ENCODE measurements at regions not wholly inside any gene's neighbourhood (a gene's known extent, or its start where the extent isn't known, plus 50 kb on each side); places are given as distances from the start of the nearest gene placed in this dataset.
A peak's percentile ranks its signal among the peaks of the same experiment; 100 is the strongest.

DNA sequence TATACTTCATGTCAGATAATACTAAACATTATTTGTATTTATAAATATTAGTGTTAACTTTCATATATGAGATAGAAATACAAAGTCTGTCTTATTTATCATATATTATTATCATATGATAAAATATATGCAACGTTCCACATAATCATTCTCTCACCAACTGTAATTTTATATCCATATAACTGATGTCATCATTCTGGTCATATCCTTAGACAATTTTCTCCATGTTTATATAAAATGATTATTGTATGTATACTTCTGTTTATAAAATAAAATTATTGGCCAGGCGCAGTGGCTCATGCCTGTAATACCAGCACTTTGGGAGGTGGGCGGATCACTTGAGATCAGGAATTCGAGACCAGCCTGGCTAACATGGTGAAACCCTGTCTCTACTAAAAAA lies 2007.1 kb downstream of the EFNA5 start:
- H4K5ac ChIP-seq (ENCODE audit: low read length): no peak overlapping the region
- no peak overlapping the region for H2BK120ac ChIP-seq (ENCODE audit: low read depth, low read length)
- WGBS (ENCODE audit: extremely low coverage, insufficient coverage, low lambda C conversion rate): no CpG with 5 or more reads among the region's 4 CpGs
- H2BK15ac ChIP-seq (replicated peaks; ENCODE audit: low read depth): no peak overlapping the region
- H3K56ac ChIP-seq (ENCODE audit: low read length): no peak overlapping the region
- no peak overlapping the region for H3K4me2 ChIP-seq (ENCODE audit: low read length)
- H3K79me2 ChIP-seq (ENCODE audit: control insufficient read depth, insufficient read depth, low read length): no peaks in the 10 kb centered on the region
- H2BK5ac ChIP-seq (ENCODE audit: low read length): no peak overlapping the region
- no peak for DNase-seq
- H4K8ac ChIP-seq (ENCODE audit: low read depth, low read length): no peak overlapping the region
- H3K18ac ChIP-seq (ENCODE audit: low read length): no peak overlapping the region
- no peaks in the 10 kb centered on the region for H3K27me3 ChIP-seq (ENCODE audit: insufficient read depth, low read length, poor library complexity)
- no peak overlapping the region for H3K23ac ChIP-seq (ENCODE audit: low read length)
- no peaks in the 10 kb centered on the region for H3K36me3 ChIP-seq (ENCODE audit: control insufficient read depth, insufficient read depth, low read length)
- H3K4me1 ChIP-seq (ENCODE audit: control insufficient read depth, low read depth, low read length): no peaks in the 10 kb centered on the region
- H3K4me3 ChIP-seq (ENCODE audit: low read length): no peak overlapping the region
- no peak overlapping the region for H3K9ac ChIP-seq (ENCODE audit: low read length)
- no peak overlapping the region for H2AK5ac ChIP-seq (ENCODE audit: low read length)
- H3K27ac ChIP-seq (ENCODE audit: low read depth, low read length): no peak overlapping the region
- no peak overlapping the region for H3K4ac ChIP-seq (ENCODE audit: low read depth, low read length)
- no peaks in the 10 kb centered on the region for H3K79me1 ChIP-seq (ENCODE audit: low read length)

DNA sequence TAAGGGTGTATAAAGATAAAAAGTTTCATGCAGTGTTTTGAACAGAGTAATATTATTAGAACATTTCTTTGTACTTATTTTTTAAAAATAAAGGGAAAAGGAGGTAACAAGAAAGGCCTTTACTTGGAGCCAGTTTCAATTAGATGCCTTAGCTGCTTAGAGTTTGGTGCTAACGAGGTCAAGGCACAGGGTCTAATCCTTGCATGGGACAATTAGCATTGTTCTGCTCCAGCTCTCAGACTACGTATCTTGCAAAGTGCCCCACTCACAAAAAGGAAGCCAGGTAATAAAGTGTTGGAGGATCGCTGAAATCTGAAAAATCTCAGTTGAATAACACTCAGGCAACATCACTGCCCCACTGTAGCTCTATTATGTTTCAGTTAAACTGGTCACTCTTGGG lies 2011.3 kb downstream of the EFNA5 start:
- Histone ChIP-seq H3K4me1 (ENCODE audit: control insufficient read depth, low read depth, low read length) (no peaks in the 10 kb centered on the region), H3K79me2 (ENCODE audit: control insufficient read depth, insufficient read depth, low read length) (no peaks in the 10 kb centered on the region), H3K79me1 (ENCODE audit: low read length) (no peaks in the 10 kb centered on the region), H3K36me3 (ENCODE audit: control insufficient read depth, insufficient read depth, low read length) (no peaks in the 10 kb centered on the region), H2BK15ac (replicated peaks; ENCODE audit: low read depth) (no peak overlapping the region), H3K27me3 (ENCODE audit: insufficient read depth, low read length, poor library complexity) (no peaks in the 10 kb centered on the region), H3K4ac (ENCODE audit: low read depth, low read length) (no peak overlapping the region), H4K8ac (ENCODE audit: low read depth, low read length) (no peak overlapping the region), H3K27ac (ENCODE audit: low read depth, low read length) (no peak overlapping the region), H3K4me3 (ENCODE audit: low read length) (no peak overlapping the region), H3K9ac (ENCODE audit: low read length) (no peak overlapping the region), H3K18ac (ENCODE audit: low read length) (no peak overlapping the region), H2BK120ac (ENCODE audit: low read depth, low read length) (no peak overlapping the region), H4K5ac (ENCODE audit: low read length) (no peak overlapping the region), H2BK5ac (ENCODE audit: low read length) (no peak overlapping the region), H2AK5ac (ENCODE audit: low read length) (no peak overlapping the region), H3K4me2 (ENCODE audit: low read length) (no peak overlapping the region), H3K23ac (ENCODE audit: low read length) (no peak overlapping the region), H3K56ac (ENCODE audit: low read length) (no peak overlapping the region)
- DNase-seq: peak; percentile 2
- no CpG with 5 or more reads among the region's 3 CpGs for WGBS (ENCODE audit: extremely low coverage, insufficient coverage, low lambda C conversion rate)

DNA sequence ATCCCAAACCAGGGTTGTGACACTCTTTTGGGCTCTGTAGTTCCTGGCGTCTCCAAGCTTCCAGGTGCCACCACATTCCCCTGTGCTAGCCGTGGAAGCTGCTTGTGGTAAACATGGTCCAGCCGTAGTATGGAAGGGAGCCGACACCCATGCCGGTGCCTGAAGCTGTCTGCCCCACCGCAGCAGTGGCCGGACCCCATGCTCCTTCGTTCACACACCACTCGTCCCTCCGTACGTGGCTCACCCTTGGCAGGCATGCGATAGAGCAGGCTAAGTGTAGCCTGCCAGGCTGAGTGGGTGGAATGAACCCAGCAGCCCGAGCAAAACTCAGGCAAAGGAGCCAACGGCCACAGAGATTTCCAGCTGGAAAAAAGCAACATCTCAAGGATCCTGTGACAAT lies 2030.4 kb downstream of the EFNA5 start:
- Histone ChIP-seq H3K9ac (ENCODE audit: low read length) (no peak overlapping the region), H3K79me1 (ENCODE audit: low read length) (no peaks in the 10 kb centered on the region), H3K23ac (ENCODE audit: low read length) (no peak overlapping the region), H3K56ac (ENCODE audit: low read length) (no peak overlapping the region), H2AK5ac (ENCODE audit: low read length) (no peak overlapping the region), H2BK120ac (ENCODE audit: low read depth, low read length) (no peak overlapping the region), H4K5ac (ENCODE audit: low read length) (no peak overlapping the region), H2BK15ac (replicated peaks; ENCODE audit: low read depth) (no peak overlapping the region), H3K4me2 (ENCODE audit: low read length) (no peak overlapping the region), H3K27me3 (ENCODE audit: insufficient read depth, low read length, poor library complexity) (no peaks in the 10 kb centered on the region), H3K27ac (ENCODE audit: low read depth, low read length) (no peak overlapping the region), H3K79me2 (ENCODE audit: control insufficient read depth, insufficient read depth, low read length) (no peaks in the 10 kb centered on the region), H3K4ac (ENCODE audit: low read depth, low read length) (no peak overlapping the region), H4K8ac (ENCODE audit: low read depth, low read length) (no peak overlapping the region), H2BK5ac (ENCODE audit: low read length) (no peak overlapping the region), H3K18ac (ENCODE audit: low read length) (no peak overlapping the region), H3K4me1 (ENCODE audit: control insufficient read depth, low read depth, low read length) (no peaks in the 10 kb centered on the region), H3K36me3 (ENCODE audit: control insufficient read depth, insufficient read depth, low read length) (no peaks in the 10 kb centered on the region), H3K4me3 (ENCODE audit: low read length) (no peak overlapping the region)
- DNase-seq: no peak
- WGBS (ENCODE audit: extremely low coverage, insufficient coverage, low lambda C conversion rate): no CpG with 5 or more reads among the region's 14 CpGs

DNA sequence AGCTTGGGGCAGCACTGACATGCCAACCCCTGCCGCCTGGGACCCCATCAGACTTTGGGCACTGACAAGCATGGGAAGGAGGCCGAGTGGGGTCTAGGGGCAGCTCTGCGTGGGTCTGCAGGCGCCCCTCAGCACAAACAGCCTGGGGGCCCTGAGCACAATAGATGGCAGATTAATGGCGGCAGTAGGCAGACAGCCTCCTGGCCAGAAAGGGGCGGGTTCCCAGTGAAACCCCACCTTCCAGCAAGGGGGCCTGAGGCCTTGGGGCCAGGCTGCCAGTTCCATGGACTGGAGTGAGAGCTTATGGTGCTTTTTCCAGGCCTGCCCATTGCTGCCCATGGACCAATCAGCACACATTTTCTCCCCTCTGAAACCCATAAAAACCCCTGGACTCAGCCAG lies 2031.2 kb downstream of the EFNA5 start:
- no peak overlapping the region for H2AK5ac ChIP-seq (ENCODE audit: low read length)
- no peak overlapping the region for H3K23ac ChIP-seq (ENCODE audit: low read length)
- H4K8ac ChIP-seq (ENCODE audit: low read depth, low read length): no peak overlapping the region
- no peak overlapping the region for H2BK15ac ChIP-seq (replicated peaks; ENCODE audit: low read depth)
- no peak overlapping the region for H3K56ac ChIP-seq (ENCODE audit: low read length)
- no peak overlapping the region for H2BK5ac ChIP-seq (ENCODE audit: low read length)
- no peak overlapping the region for H3K4ac ChIP-seq (ENCODE audit: low read depth, low read length)
- no peaks in the 10 kb centered on the region for H3K36me3 ChIP-seq (ENCODE audit: control insufficient read depth, insufficient read depth, low read length)
- no peaks in the 10 kb centered on the region for H3K27me3 ChIP-seq (ENCODE audit: insufficient read depth, low read length, poor library complexity)
- no peak overlapping the region for H2BK120ac ChIP-seq (ENCODE audit: low read depth, low read length)
- H3K4me3 ChIP-seq (ENCODE audit: low read length): no peak overlapping the region
- H3K79me1 ChIP-seq (ENCODE audit: low read length): no peaks in the 10 kb centered on the region
- H3K4me1 ChIP-seq (ENCODE audit: control insufficient read depth, low read depth, low read length): no peaks in the 10 kb centered on the region
- no peak overlapping the region for H3K9ac ChIP-seq (ENCODE audit: low read length)
- H3K18ac ChIP-seq (ENCODE audit: low read length): no peak overlapping the region
- H3K79me2 ChIP-seq (ENCODE audit: control insufficient read depth, insufficient read depth, low read length): no peaks in the 10 kb centered on the region
- H4K5ac ChIP-seq (ENCODE audit: low read length): no peak overlapping the region
- no peak overlapping the region for H3K4me2 ChIP-seq (ENCODE audit: low read length)
- no CpG with 5 or more reads among the region's 6 CpGs for WGBS (ENCODE audit: extremely low coverage, insufficient coverage, low lambda C conversion rate)
- no peak overlapping the region for H3K27ac ChIP-seq (ENCODE audit: low read depth, low read length)
- no peak for DNase-seq

DNA sequence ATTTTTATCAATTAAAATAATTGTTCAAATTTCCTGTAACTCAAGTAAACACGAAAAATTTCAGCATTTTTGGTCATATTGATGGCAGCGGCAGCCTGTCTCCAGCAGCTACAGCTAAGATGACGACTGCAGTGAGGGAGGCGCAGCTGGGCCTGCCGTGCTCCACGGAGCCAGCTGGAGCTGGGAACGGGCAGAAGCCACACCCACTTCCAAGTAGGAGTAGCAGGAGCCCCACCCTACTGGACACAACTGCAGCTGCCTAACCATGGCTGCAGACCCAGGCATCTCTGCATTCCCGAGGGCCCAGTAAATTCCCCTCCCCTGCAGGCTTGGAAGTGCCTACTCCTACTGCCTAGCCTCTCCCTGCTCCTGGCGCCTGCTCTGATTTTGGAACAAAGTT lies 2031.7 kb downstream of the EFNA5 start:
- no peak overlapping the region for H3K27ac ChIP-seq (ENCODE audit: low read depth, low read length)

DNA sequence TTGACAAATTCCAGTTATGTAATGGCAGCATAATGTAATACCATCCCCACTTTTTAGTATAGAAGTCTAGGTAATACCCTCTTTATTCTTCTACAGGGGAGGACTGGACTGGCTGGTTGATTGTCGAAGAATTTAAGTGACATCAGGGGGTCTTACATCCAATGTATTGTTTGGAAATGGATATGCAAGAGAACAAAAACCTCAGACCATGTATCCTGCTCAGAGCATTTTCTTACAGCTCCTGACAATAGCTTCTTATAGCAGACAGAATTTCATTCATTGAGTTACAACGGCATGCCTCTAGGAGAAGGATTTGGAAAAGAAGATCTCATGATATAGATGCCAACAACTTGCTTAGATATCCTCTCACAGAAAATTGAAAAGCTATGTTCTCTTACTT lies 2032.3 kb downstream of the EFNA5 start:
- H3K23ac ChIP-seq (ENCODE audit: low read length): no peak overlapping the region
- H3K79me2 ChIP-seq (ENCODE audit: control insufficient read depth, insufficient read depth, low read length): no peaks in the 10 kb centered on the region
- H2AK5ac ChIP-seq (ENCODE audit: low read length): no peak overlapping the region
- H2BK5ac ChIP-seq (ENCODE audit: low read length): no peak overlapping the region
- H3K4me2 ChIP-seq (ENCODE audit: low read length): no peak overlapping the region
- H3K4me1 ChIP-seq (ENCODE audit: control insufficient read depth, low read depth, low read length): no peaks in the 10 kb centered on the region
- no peaks in the 10 kb centered on the region for H3K79me1 ChIP-seq (ENCODE audit: low read length)
- H3K9ac ChIP-seq (ENCODE audit: low read length): no peak overlapping the region
- H3K27ac ChIP-seq (ENCODE audit: low read depth, low read length): no peak overlapping the region
- no peaks in the 10 kb centered on the region for H3K36me3 ChIP-seq (ENCODE audit: control insufficient read depth, insufficient read depth, low read length)
- H3K4me3 ChIP-seq (ENCODE audit: low read length): no peak overlapping the region
- no peak overlapping the region for H3K18ac ChIP-seq (ENCODE audit: low read length)
- DNase-seq: no peak
- no peak overlapping the region for H4K5ac ChIP-seq (ENCODE audit: low read length)
- H2BK120ac ChIP-seq (ENCODE audit: low read depth, low read length): no peak overlapping the region
- H3K4ac ChIP-seq (ENCODE audit: low read depth, low read length): no peak overlapping the region
- no CpG with 5 or more reads among the region's 2 CpGs for WGBS (ENCODE audit: extremely low coverage, insufficient coverage, low lambda C conversion rate)
- no peaks in the 10 kb centered on the region for H3K27me3 ChIP-seq (ENCODE audit: insufficient read depth, low read length, poor library complexity)
- H4K8ac ChIP-seq (ENCODE audit: low read depth, low read length): no peak overlapping the region
- no peak overlapping the region for H3K56ac ChIP-seq (ENCODE audit: low read length)
- H2BK15ac ChIP-seq (replicated peaks; ENCODE audit: low read depth): no peak overlapping the region

More for the DNA sequence above, 2031.7 kb downstream of the EFNA5 start:
- Histone ChIP-seq H3K4me3 (ENCODE audit: low read length) (no peak overlapping the region), H2BK5ac (ENCODE audit: low read length) (no peak overlapping the region), H3K79me2 (ENCODE audit: control insufficient read depth, insufficient read depth, low read length) (no peaks in the 10 kb centered on the region), H3K4me2 (ENCODE audit: low read length) (no peak overlapping the region), H3K36me3 (ENCODE audit: control insufficient read depth, insufficient read depth, low read length) (no peaks in the 10 kb centered on the region), H2BK15ac (replicated peaks; ENCODE audit: low read depth) (no peak overlapping the region), H2BK120ac (ENCODE audit: low read depth, low read length) (no peak overlapping the region), H3K79me1 (ENCODE audit: low read length) (no peaks in the 10 kb centered on the region), H3K27me3 (ENCODE audit: insufficient read depth, low read length, poor library complexity) (no peaks in the 10 kb centered on the region), H4K5ac (ENCODE audit: low read length) (no peak overlapping the region), H3K18ac (ENCODE audit: low read length) (no peak overlapping the region), H4K8ac (ENCODE audit: low read depth, low read length) (no peak overlapping the region), H2AK5ac (ENCODE audit: low read length) (no peak overlapping the region), H3K23ac (ENCODE audit: low read length) (no peak overlapping the region), H3K4ac (ENCODE audit: low read depth, low read length) (no peak overlapping the region), H3K9ac (ENCODE audit: low read length) (no peak overlapping the region), H3K4me1 (ENCODE audit: control insufficient read depth, low read depth, low read length) (no peaks in the 10 kb centered on the region), H3K56ac (ENCODE audit: low read length) (no peak overlapping the region)
- peak; percentile 46 for DNase-seq
- WGBS (ENCODE audit: extremely low coverage, insufficient coverage, low lambda C conversion rate): no CpG with 5 or more reads among the region's 9 CpGs
